GM21737 (cell line): ENCODE measurements at regions not wholly inside any gene's neighbourhood (a gene's known extent, or its start where the extent isn't known, plus 50 kb on each side); places are given as distances from the start of the nearest gene placed in this dataset.

Experiments
- ATAC-seq: cut with Tn5 transposase; IDR thresholded peaks from one replicate; pipeline ENCODE4 v1.9.1; 2021; ENCODE audit warnings: mild to moderate bottlenecking, moderate library complexity; ENCODE audit not compliant: unreplicated experiment

DNA sequence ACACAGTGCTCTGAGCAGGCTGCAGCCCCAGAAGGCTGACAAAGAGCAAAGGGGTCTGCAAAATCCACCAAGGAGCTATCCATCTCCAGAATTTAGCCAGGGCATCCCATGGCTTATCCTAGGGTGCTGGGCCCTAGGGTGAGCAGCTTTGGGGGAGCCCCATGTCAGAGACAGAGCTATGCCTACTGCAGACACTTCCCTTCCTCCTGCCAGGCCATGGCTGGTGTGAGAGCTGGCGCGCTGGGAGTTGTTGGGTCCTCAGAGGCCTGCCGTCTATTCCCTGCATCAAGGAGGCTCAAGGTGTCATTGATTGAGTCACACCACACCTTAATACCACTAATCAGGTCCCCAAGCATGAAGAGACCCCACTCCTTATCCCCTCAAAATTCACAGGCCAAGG, 85.3 kb upstream of the TP53I11 start:
- no peak for ATAC-seq

DNA sequence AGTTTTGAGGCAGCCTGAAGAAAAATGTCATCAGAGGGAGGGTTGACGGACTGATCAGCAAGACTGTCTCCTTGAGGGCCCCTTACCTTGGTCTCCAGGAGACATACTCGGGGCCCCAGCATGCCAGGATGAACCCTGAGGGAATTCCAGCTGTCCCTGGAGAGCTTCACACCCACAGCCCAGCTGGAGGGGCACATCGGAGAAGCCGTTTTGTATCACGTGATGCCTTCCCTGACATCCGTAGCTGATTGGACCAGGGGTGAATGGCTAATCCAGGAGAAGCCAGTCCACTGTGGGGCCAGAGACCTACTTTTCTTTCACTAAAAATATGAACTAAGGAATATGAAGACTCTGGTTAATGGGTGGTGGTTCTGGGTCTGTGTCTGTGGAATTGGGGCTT, 86.0 kb upstream of the TP53I11 start:
- ATAC-seq = no peak

DNA sequence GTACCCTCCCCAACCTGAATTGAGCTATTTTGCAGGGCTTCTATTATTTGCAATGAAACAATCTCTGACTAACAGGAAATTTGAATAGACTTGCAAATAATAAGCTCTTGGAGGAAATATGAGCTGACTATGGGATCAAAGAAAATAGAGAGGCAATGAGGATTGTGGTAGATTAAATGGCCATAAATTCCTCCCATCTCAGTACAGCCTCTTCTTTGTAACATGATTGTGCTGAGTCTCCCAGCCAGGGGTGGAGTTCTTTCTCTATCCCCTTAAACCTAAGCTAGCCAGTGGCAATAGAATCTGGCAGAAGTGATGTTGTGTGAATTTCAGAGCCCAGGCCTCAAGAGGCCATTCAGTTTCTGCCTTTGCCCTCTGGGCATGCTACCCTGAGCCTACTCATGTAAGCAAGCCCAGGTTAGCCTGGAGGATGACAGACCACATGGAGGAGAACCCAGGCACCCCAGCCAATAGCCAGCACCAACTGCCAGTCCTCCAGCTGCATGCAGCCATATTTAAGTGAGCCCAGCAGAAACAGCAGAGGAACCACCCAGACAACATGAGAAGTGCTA, 86.8 kb upstream of the TP53I11 start:
- no peak for ATAC-seq

DNA sequence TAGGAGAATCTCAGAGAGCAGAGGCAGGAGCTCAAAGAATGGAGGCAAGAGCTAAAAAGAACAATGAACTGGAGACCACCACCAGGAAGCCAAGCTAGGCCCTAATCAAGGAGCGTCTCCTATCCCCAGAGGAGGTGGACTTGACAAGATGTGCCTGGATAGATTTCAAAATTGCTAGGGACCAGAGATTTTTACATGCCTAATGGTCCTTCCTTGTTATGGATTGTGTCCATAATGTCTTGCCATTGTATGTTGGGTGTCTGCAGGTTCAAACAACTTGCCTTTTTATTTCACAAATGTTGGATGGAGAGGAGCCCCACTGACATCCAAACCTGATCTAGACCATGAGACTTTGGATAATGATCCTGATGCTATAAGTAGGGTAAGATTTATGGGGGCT, 88.2 kb upstream of the TP53I11 start:
- no peak for ATAC-seq

DNA sequence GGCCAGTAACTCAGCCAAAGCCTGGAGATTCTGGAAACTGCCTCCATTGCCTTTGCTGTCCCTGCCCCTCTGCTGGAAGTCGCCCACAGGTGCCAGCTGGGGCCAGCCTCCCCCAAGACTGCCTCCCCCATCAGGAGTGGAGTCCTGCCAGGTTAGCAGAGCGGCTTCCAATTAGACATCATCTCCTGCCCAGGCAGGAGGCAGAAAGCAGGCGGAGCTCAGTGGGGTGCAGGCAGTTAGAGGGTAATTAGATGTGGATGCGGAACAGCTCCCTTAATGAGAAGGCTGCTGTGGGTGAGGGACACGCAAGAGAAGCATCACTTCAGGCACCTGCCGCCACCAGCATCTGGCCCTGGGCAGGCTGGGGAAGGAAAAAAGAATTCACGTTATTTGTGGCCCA, 90.9 kb upstream of the TP53I11 start:
- no peak for ATAC-seq

DNA sequence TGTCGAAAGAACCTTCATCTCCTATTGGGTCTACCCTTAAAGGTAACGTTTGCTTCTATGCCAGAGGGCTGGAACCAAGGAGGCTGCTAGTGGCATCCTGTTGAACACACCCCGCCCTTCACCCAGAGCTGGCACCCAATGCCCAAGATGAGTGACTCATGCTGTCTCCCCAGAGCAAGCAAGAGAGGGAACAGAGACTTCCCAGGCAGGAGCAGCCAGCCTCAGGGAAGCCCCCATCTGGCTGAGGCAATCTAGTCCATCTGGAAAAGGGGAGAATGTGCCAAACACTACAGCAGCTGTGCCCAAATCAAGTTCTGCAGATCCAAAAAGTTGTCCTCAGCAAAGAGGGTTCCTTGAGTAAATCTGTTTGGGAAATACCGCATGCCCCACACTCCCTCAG, 91.9 kb upstream of the TP53I11 start:
- ATAC-seq = no peak

DNA sequence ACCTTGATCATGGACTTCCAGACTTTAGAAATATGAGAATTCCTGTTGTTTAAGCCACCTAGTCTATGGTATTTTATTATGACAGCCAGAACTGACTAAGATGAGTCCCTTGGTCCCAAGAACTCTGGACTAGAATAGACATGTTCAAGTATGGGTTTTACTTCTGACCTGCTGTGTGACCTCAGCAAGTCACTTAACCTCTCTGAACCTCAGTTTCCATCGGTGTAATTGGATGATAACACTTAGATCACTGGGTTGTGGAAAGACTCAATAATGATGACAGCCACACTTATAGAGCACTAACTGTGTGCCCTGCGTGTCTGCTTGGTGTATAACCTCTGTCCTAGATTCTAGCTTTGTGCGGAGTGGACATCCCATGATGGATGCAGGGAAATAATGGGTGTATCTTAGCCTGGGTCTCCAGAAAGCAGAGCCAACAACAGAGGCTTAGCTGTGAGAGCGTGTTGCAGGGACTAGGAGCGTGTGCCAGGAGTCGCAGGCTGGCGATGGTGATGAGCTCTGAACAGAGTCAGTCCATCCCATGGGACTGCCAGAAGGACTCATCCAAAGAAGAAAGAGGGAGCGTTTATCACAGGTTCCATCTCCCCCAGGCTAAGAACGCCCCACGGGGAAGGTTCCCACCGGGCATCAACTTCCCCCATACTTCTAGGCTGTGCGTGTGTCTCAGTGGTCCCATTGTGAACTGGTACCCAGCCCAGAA, 93.2 kb upstream of the TP53I11 start:
- no peak for ATAC-seq

DNA sequence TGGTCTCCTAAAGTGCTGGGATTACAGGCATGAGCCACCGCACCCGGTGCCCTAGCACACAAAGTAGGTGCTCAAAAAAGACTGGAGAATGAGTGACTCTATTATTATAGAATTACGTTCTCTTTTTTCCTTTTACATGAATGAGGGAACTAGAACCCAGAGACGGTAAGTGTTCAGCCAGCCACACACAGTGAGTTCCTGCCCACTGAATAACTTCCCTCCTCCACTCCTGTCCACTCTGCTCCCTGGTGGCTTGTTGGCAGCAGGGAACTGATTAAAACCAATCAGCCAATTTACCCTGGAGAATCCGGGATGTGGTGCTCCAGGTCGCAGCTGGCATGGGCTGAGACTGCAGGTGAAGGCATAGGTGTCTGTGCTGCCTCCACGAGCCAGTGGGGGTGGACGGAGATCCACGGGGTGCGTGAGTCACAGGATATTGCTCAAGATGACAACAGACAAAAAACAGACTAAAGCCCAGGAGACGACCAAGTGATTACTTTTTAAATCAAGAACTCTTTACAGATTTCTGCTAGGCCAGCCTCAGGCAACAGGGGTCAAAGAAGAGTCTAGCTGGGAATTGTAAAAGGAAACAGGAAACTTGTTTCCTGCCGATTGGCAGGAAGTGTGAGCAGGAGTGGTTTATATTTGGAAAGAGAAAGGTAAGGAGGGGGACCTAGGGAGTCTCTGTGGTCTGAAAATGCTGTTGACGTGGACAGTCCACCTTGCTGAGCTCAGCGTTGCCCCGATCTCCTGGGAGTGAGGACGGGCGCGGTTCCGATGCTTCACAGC, 95.2 kb upstream of the TP53I11 start:
- ATAC-seq = no peak

DNA sequence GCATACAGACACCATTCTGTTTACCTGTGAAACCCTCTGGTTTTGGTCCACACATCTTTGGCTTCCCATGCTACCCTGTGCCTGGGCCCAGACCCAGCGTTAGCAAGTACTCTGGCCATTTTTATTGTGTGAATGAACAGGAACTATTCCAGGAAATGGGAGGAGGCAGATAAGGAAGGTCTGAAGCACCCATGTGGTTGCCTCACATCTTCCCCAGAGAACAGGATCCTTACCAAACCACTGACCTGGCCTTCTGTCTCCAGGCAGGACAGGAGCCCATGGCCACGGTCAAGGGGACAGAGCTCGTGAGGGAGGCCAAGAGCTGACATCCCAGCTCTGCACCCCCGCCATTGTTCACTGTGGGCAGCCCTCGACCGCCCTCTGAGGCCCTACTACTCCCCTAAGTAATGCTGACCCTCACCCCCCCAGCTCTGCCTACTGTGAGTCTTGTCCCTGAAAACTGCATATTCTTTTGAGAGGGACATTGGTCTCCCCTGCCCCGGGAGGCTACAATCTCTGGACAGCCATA, 97.7 kb upstream of the TP53I11 start:
- ATAC-seq = no peak

DNA sequence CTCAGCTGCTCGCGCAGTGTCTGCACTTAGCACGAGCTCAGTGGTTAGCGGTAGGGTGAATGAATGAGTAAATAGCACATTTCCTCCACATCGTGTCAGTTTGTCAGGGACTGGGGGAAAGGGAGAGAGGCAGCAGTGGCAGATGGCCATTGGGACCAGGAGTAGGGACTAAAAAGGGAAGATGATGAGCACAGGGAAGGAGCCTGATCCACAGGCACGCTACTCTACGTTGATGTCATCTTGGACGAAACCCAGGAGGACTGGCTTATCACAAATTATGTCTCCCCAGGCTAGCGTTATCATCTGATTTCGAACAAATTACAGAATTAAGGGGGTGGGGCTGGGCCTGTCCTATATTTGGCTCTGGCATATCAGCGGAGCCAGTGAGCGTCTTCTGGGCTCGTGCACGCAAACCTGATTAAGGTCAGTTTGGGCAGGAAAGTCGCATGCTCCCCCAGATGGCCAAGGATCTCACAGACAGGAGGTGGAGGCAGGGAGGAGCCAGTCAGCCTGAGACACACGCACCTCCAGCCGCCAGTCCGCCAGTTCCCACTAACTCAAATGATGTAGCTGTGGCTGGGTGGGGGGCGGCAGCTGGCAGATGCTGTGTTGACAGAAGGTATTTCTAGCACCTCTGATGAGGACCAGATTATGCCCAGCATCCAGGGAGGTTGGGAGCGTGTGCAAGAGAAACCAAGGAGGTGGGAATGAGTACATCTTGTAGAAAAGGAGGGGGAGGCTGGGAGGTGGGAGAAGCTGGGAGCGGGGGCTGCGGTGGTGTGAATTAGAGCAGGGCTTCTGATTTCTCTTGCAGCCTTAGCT, 97.4 kb upstream of the PRDM11 start:
- no peak for ATAC-seq

DNA sequence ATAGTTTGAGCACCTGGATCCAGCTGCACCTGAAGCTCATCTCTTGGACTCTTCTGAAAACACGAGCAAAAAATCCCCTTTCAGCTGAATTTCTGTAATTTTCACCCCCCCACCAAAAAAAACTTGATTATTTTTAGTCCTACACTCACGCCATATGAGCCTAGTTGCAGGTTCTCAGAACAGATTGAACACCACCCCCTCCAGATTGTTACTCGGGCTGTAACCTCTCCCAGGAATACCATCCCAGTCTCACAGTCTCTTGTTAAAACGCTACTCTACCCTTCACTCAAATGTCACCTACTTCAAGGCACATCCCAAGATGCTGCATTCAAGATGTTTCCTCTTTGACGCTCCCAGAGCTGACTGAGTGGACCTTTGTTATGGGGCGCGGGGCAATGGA, 96.3 kb upstream of the PRDM11 start:
- no peak for ATAC-seq

DNA sequence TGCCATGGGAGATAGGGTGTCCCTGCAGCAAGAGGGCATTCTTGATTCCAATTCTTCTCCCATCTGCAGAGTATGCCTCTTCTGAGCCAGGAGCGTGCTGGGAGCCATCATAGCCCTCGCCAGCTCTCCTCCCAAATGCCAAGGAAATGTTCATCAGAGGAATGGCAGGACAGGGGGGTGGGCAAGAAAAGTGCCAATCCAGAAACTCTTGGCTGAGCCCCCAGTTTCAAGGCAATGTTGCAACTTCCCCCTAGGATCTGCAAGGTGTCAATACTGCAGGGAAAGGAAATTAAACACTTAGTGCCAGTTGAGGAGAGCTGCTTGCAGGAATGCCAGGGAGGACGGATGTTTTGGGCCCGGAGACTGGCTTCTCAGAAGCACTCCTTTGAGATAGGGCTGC, 94.8 kb upstream of the PRDM11 start:
- no peak for ATAC-seq

DNA sequence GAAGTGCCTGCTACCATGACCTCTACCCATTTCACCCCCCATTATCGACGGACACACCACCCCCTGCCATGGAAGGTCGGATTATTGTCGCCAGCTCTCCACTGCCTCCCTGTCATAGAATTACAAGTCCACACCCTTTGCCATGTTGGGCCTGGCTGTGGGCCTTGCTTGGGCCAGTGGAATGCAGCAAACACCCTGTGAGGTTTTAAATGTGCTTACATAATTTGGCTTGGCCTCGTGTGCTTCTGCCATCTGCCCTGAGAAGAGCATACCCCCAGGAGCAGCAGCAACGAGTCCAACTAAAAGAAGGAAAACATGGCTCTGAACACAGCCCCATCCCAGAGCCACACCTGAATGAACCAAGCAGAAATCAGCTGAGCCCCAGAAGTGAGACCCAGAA, 94.1 kb upstream of the PRDM11 start:
- no peak for ATAC-seq

DNA sequence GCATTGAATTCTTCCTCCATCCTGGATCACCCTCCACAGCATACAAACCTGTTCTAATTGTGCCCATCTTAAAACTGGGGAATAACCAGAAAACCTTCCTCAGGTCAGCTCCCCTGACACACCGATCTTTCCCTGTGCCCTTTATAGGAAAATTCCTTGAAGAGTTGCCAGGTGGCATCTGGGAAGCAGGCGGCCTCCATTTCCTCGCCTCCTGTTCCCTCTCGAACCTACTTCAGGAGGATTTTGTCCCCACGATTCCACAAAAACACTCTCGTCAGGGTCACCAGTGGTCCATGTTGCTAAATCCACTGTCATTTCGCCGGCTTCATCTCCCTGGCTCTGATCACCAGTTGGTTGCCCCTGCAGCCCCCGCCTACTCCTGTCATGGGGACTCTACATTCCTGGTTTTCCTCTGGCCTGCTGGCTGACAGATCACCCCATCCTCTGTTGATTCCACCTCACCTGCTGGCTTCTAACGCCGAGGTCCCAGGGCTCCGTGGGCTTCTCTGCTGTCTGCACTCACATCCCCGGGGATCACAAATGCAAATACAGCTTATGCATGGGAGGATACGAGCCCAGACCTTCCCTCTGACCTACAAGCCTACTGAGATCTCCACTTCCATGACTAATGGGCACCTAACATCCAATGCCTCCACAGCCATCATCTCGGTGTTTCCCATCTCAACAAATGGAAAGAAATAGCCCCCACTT, 92.5 kb upstream of the PRDM11 start:
- ATAC-seq = no peak

DNA sequence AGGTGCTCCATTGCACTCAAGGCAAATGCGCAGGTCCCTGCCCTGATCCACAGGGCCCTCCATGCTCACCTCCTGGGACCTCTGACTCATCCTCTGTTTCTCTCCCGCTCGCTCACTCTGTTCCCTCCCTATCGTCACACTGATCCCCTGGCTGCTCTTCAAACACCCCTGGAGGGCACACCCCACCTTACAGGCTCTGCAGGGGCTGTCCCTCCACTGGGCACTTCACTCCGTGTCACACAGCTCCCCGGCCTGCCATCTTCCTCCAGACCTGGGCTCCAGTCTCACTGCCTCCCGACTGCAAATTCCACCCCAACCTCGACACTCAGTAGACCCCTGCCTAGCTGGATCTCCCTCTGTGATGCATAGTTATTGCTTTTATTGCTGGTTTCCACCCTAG, 91.5 kb upstream of the PRDM11 start:
- no peak for ATAC-seq

DNA sequence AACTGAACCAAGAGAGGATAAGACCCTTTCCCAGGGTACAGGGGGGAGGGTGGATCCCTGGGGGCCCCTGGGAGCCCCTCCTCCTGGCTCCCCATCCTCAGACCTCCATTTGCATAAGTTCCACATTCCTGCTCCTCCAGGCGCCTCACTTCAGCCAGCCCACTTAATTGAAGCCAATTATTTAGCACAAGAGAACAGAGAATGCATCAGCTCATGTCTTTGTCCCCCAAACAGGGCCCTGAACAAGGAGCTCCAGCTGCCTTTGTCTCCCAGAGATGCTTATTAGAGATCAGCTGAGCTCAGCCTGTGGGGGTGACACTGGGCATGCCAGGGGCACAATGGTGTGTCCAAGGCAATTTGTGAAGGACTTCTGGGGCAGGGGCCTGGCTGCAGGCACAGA, 89.9 kb upstream of the PRDM11 start:
- no peak for ATAC-seq

DNA sequence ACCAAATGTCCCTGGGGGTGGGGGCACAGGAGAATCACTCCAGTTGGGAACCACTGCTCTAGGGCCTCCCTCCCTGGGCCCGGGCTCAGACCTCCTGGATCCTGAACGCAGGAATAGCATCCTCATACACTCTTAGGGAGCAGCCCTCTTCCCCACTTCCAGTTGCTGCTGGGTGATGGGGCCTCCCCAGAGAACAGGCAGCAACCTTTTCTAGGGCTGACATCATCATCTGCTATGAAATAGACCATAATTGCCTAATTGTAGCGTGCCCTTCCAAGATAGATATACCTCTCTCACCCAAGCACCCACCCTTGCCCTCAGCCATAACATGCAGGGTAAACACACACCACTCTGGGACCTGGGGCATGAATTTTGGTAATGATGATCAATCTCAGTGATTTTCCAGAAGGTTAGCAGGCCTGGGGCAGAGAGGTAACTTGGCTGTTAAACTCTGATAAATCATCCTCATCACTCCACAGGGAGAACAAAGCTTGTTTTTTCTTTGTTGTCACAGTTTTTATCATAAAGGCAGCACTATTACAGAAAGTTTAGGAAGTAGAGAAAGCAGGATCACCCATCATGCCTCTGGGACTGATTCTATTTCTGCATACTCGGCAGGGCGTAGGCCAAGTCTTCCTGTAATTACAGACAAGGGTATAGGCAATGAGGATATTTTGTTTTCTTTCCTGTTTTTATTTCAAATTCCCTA, 88.3 kb upstream of the PRDM11 start:
- no peak for ATAC-seq

DNA sequence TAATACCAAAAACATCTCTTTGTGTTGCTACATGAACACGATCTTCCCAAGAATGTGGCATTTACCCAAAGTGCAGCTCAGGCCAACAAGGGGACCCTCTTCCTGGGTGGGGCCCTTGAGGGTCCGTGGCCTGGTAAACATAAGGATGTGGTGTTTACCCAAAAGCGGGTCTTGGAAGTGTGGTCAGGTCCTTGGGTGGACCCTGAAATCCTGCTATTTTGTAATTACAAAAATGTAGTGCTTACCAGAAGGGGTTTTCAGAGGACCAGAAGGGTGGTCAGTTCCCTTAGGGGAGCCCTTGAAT, 87.8 kb upstream of the PRDM11 start:
- ATAC-seq = no peak

DNA sequence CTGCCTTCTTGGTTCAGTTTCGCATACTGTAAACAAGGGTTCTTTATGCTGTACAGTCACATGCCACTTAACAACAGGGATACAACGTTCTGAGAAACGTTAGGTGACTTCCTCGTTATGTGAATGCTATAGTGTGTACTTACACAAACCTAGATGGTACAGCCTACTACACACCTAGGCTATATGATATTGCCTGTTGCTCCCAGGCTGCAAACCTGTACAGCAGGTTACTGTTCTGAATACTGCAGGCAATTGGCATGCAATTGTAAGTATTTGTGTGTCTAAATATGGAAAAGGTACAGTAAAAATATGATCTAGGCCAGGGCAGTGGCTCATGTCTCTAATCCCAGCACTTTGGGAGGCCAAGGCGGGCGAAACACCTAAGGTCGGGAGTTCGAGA, 85.7 kb upstream of the PRDM11 start:
- no peak for ATAC-seq

DNA sequence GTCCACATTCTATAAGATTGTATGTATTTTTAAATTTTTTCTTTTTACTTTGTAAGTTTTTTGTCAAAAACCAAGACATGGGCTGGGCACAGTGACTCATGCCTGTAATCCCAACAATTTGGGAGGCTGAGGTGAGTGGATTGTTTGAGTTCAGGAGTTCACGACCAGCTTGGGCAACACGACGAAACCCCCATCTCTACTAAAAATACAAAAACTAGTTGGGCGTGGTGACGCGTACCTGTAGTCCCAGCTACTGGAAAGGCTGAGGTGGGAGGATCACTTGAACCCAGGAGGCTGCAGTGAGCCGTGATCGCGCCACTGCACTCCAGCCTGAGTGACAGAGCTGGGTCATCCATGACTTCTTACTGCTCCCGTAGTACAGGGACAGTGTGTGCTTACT, 84.8 kb upstream of the PRDM11 start:
- ATAC-seq = no peak
